AG04449 (cell line): ENCODE measurements at regions not wholly inside any gene's neighbourhood (a gene's known extent, or its start where the extent isn't known, plus 50 kb on each side); places are given as distances from the start of the nearest gene placed in this dataset.

ENCODE experiments used
- CTCF ChIA-PET: fragments of 350-600 bp; formaldehyde crosslinking; extraction: SDS; loops from one replicate; lab custom pipeline; 2021; ENCODE audit warnings: antibody characterized with exemption; lab: Yijun Ruan, JAX
- POLR2A ChIA-PET: fragments of 400-600, 350-600 bp; formaldehyde crosslinking; extraction: SDS; loops from one replicate; lab custom pipeline; 2020; ENCODE audit warnings: antibody characterized with exemption, inconsistent platforms; lab: Yijun Ruan, JAX
- DNase-seq: peaks from one replicate; pipeline ENCODE4 v3.0.0-alpha.2; 2010; ENCODE audit warnings: low read depth, low spot score
- H3K4me3 ChIP-seq: 2 replicates; pipeline ENCODE4 v1.5.1; 2011; ENCODE audit warnings: low read depth, mild to moderate bottlenecking, control low read depth, low read length
- CTCF ChIP-seq: IDR thresholded peaks from one replicate; pipeline ENCODE4 v1.5.1; 2011; ENCODE audit warnings: mild to moderate bottlenecking, moderate library complexity, low read length, control low read depth, inconsistent platforms; ENCODE audit not compliant: insufficient read depth; ENCODE audit errors: missing control alignments

GRCh38 chr11:23542189-23542588 is 681.9 kb upstream of the CCDC179 start:
- H3K4me3 ChIP-seq: no peak overlapping the region
- TF ChIP-seq CTCF: no peak
- POLR2A ChIA-PET: no interaction called here
- CTCF ChIA-PET: interaction anchor here (1.1 kb wide), 1 partner anchor 11 kb away, joined by 4 read pairs; no protein-coding TSS in a partner anchor
- no peak for DNase-seq

- no peak overlapping the region for H3K4me3 ChIP-seq
- DNase-seq: no peak
- POLR2A ChIA-PET: no interaction called here
- CTCF ChIA-PET: no interaction called here
- TF ChIP-seq CTCF: no peak
Measured at GRCh38 chr11:23542816-23543215, 682.5 kb upstream of the CCDC179 start.

- TF ChIP-seq CTCF: no peak
- H3K4me3 ChIP-seq: no peak overlapping the region
- POLR2A ChIA-PET: no interaction called here
- DNase-seq: no peak
- CTCF ChIA-PET: interaction anchor here (0.7 to 0.9 kb wide), 2 partner anchors 10 to 623 kb away, joined by 3 read pairs; no protein-coding TSS in a partner anchor
Measured at GRCh38 chr11:23543651-23544222, 683.5 kb upstream of the CCDC179 start.

- DNase-seq: no peak
- TF ChIP-seq CTCF: no peak
- CTCF ChIA-PET: interaction anchor here (3.4 kb wide), 1 partner anchor 12 kb away, joined by 25 read pairs; no protein-coding TSS in a partner anchor
- POLR2A ChIA-PET: no interaction called here
- no peak overlapping the region for H3K4me3 ChIP-seq
Measured at GRCh38 chr11:23551706-23552105, 691.4 kb upstream of the CCDC179 start.

GRCh38 chr11:23554002-23554401 is 693.7 kb upstream of the CCDC179 start:
- H3K4me3 ChIP-seq: no peak overlapping the region
- ChIA-PET CTCF (interaction anchor here (1.0 to 3.4 kb wide), 3 partner anchors 10 to 14 kb away, joined by 3 to 25 read pairs (median 4); no protein-coding TSS in a partner anchor), POLR2A (no interaction called here)
- TF ChIP-seq CTCF: no peak
- no peak for DNase-seq

GRCh38 chr11:23555085-23555484 is 694.8 kb upstream of the CCDC179 start:
- POLR2A ChIA-PET: no interaction called here
- CTCF ChIA-PET: interaction anchor here (3.2 kb wide), 1 partner anchor 15 kb away, joined by 17 read pairs; no protein-coding TSS in a partner anchor
- DNase-seq: no peak
- no peak for TF ChIP-seq CTCF
- no peak overlapping the region for H3K4me3 ChIP-seq
